ENCODE measurements at regions not wholly inside any gene's neighbourhood (a gene's known extent, or its start where the extent isn't known, plus 50 kb on each side); places are given as distances from the start of the nearest gene placed in this dataset.

- TF ChIP-seq CTCF (IDR thresholded peaks at IDR 0.05; ENCODE audit: poor library complexity, severe bottlenecking) (no peak), EZH2 (IDR thresholded peaks at IDR 0.05; ENCODE audit: borderline replicate concordance, insufficient read depth, low read length, poor library complexity, severe bottlenecking) (no peak)
Measured at GRCh38 chr5:44951371-44951770, 142.6 kb downstream of the MRPS30 start.
